Activated T-cell treated with anti-CD3 and anti-CD28 coated beads, Interleukin-2, amount 50 U/mL, for 48 hours (primary cell): ENCODE measurements at regions not wholly inside any gene's neighbourhood (a gene's known extent, or its start where the extent isn't known, plus 50 kb on each side); places are given as distances from the start of the nearest gene placed in this dataset.

Experiments used
- DNase-seq, 2 experiments: peaks; one replicate each; pipeline ENCODE4 v3.0.0-alpha.2; 2020

DNA sequence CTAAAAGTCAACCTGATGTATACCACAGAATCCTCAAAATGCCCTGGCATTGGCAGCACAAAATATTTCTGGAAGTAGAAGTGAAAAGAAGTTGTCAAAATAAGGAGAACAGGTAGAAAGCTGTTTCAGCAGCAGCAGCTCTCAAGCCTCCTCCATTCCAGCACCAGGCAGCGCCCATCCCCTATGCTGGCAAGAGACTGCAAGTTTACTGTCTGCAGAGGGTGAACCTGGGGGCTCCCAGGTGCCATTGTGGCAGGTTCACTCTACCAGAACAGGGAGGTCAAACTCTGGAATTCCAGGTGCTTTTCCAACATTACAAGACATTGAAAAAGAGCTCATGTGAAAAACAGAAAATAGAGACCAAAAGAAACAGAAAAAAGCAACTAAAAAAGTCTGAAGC lies 128.8 kb upstream of the CTTNBP2NL start:
- no peak for DNase-seq

DNA sequence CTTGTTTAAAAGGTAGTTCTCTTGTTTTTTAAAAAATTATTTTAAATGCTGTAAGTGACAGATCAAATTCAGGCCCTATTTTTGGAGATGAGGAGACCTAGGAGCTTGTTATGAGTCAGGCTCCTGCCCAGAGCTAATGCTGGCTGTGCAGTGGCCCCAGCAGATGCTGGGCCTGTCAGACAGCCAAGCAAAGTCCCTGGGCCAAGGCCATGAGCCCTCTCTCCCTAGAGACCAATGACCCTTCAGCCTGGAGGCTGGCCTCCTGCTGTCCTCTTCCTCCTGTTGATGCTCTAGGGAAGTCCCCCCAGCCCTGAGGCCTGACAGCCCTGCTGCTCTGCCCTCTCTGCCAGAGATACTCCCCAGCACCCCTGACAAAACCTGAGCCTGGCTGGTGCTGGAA lies 128.1 kb upstream of the CTTNBP2NL start:
- DNase-seq, result no peak

DNA sequence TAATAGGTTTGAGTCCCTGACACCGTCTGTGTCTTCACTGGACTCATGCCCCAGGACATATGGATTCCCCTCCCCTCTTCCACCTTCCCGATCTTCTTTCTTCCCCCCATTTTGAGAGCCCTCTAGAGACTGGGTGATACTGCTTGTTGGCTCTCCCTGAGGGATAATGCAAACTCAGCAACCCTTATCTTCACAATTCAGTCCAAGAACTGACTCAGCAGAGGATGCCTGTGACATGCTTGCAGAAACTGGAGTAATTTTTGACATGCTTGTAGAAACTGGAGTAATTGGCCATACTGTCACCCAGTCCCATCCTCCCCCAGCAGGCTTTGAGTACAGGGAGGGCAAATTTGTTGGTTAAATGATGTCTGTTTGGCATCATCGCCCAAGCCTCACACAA lies 127.6 kb upstream of the CTTNBP2NL start:
- DNase-seq, result no peak

GRCh38 chr1:112271270-112271669 lies 124.7 kb upstream of the CTTNBP2NL start:
- DNase-seq, result no peak

GRCh38 chr1:112272101-112272772 lies 123.8 kb upstream of the CTTNBP2NL start:
- DNase-seq, result no peak

GRCh38 chr1:112284796-112285195 lies 111.2 kb upstream of the CTTNBP2NL start:
- DNase-seq, result no peak

DNA sequence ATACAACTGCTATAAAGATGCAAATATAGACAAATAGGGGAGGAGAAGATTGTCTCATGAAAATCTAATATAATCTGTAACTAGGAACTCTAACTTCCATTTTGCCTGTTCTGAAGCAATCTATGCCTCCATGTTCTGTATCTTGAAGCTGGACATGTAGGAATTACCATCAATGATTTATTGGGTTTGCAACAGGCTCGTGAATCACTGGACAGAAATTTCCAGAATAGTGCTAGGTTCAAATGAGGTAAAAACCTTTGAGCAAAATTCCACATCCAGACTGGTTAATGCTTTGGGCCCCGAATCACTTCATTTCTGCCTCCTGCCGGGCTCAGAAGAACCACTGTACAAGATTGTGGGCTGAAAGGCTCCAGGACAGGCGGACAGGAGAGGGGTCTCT lies 110.7 kb upstream of the CTTNBP2NL start:
- DNase-seq, result no peak

DNA sequence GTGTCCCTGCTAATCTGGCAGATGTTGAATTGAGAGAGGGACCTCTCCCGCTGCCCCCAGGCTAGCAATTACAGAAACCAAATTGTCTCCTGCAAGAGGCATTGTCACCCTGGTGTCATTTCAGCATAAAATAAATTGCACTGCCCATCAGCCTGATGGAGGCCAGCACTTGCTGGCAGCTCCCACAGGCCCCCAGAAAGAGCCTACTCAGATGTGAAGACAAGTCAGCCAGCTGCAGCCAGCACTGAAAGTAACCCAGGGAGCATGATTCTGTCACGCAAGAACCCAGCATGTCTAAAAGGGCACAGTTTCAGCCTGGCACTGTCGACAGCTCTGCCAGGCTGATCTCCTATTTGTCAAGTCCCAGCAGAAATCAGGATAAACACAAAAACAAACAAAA lies 110.3 kb upstream of the CTTNBP2NL start:
- no peak for DNase-seq

DNA sequence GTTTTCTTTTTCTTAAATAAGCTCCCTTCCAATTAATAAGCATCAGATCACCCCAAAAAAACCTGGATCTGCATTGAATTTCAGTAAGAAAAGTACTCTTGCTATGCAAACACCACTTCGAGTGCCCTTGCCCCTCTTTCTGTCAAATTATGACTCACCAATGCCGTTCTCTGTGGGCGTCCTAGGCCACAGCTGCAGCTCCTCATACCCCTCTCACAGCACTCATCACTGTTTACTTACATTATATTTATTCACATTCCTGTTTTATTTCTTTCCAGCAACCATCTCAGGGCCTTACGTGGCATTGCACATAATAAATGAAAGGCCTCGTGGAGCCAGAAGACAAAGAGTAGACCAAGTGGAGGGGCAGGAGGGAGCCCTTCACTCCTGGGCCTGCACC lies 99.1 kb upstream of the CTTNBP2NL start:
- DNase-seq, result no peak

GRCh38 chr1:112297536-112297935 lies 98.5 kb upstream of the CTTNBP2NL start:
- no peak for DNase-seq

- peak; percentile 35 to 44 for DNase-seq
These were observed 97.5 kb upstream of the CTTNBP2NL start for GRCh38 chr1:112298558-112298957.

DNA sequence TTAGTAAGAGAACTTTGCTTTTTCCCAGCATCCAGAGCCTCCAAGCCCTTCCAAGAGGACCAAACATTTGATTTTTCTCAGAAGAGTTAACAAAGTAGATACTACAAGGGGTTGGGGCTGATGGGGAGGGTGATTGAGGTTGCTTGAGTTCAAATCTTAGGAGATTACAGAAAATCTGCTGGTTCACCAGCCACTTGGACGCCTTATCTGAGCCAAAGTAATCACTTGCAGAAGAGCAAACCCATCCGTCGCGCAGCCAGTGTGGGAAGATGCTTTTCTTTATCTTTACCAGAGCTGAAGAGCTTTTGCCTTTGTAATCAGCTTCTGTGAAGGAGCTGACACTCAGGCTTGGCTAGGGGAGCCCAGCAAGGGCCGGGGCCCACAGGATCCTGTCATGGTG lies 91.9 kb upstream of the CTTNBP2NL start:
- no peak for DNase-seq

DNA sequence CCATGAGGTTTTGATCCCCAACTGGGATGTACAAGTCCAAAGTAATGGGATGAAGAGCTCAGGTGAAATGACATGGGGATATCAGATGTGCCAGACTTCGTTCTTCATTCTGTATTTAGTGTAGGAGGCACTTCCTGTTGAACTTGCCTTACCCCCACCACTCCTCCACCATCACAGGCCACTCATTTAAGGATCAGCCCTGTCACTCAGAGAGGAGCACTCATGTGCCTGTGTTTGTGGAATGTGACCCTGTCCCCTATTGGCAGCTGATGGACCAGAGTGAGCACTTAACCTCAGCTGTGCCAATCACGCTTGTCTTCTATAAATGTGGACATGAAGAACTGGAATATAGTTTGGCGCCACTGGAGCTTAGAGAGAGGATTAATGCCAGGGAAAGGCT lies 91.4 kb upstream of the CTTNBP2NL start:
- DNase-seq, result no peak

DNA sequence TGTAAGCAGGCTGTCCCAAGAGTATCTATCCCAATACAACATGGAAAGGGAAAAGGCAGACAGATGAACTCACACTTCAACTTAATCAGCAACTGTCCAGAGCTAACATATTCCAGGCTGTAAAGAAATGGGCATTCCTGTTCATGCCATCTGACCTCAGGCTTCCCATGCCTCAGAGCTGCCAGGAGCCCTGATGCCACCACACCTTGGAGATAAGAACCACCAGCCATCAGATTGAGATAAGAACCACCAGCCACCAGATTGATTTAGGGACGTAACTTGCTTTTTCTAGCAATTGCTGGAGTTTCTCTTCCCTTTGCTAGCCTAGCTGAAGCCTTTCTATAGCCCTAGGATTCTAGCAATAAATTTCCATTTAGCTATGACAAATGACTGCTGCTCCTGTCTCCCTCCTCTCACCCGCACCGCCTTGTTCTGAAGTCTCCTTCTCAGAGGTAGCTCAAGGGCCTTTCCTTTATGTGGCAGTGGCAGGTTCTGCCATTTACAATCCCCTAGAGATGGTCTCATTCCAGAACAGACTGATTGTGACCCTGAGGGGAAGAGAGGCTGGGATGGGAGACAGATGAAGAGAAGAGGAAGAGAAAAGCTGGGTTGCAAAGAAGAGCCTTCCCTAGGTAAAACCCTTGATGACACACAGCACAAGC lies 88.0 kb upstream of the CTTNBP2NL start:
- DNase-seq, result no peak

- DNase-seq, result no peak
These were observed 87.3 kb upstream of the CTTNBP2NL start for GRCh38 chr1:112308716-112309115.

DNA sequence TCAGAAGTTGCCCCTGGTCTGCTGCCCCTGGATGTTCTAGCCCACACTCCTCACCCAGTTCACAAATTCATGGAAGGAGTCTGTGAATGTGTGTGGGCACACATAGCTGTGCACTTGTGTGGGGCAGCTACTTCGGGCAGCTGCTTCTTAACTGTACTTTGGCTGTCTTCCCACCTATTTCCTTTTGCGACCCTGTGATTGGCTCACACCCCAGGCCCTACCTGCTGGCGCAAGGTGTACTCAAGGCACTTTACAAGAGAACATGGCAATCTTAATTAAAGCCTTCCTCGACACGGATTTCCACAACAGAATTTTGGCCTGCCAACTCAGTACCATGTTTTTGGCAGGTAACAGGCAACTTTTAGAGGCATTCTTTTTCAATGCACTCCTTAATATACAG lies 86.5 kb upstream of the CTTNBP2NL start:
- no peak for DNase-seq

- DNase-seq, result no peak
These were observed 83.7 kb upstream of the CTTNBP2NL start for GRCh38 chr1:112312315-112312714.

GRCh38 chr1:112312879-112313278 lies 83.1 kb upstream of the CTTNBP2NL start:
- DNase-seq, result no peak

DNA sequence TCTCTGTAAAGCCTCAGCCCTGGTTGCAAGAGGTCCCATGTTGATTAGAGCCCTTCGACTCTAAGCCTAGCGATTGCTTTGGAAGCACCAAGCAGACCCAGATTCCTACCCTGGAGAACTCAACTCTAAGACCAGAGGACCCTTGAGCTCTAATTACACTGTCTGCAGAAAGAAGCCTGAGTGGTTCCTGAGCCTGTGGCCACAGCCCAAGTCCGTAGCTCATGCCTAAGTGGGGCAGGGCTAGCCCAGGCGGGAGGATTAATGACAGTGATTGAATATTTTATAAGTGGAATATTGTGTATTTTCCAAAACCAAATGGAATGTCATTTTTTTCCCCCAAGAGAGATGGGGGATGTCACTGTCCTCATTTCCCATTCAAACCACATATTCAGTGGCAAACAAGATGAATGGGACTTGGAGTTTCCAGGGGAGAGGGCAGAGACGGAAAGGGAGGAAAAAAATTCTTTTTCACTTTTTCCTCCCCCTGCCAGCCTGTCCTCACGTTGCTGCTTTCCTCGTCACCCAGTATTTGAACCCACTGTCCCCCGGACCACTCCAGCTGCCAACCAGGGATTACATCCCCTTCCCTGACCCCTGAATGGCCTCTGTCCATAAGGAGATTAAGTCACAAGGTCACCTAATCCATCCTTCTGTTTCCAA lies 79.6 kb upstream of the CTTNBP2NL start:
- no peak for DNase-seq

DNA sequence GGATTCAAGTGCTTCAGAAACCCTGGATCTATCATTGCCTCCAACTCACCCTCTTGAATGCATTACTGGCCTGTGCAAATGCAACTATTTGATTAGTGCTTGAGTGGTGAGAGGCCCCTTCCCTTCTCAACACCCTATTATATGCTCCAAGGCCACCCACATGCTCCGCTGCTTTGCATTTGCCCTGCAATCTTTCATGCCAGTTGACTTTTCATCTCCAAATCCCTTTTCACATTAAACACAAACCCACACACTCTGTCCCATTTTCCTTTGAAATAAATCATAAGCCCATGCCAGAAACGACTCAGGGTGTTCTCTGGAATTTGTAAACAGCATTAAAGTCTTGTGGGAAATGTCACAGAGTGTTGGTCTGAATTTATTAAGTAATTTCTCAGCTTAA lies 78.9 kb upstream of the CTTNBP2NL start:
- DNase-seq, result no peak

DNA sequence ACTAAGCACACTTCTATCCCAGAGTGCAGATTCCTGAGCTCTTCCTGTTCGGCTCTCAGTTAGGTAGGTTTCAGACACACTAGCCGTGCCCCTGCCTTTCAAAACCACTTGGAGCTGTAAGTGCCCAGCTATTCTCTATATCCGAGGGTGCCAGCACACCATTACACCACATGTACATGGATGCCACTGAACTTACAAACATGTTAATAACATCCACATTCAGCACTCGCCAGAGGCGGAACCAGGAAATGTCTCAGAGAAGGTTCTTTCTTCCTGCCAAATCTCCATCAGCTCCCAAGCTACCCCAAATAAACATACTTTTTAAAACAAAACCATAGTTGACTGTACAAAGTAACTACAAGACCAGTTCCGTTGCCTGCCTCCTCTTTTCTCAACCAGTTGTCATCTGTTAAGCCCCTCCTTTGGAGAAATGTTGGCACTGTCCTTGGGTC lies 78.4 kb upstream of the CTTNBP2NL start:
- DNase-seq, result no peak

GRCh38 chr1:112318263-112318662 lies 77.8 kb upstream of the CTTNBP2NL start:
- DNase-seq, result no peak

- no peak for DNase-seq
These were observed 77.2 kb upstream of the CTTNBP2NL start for GRCh38 chr1:112318698-112319370.
